Renal pelvis (tissue), 1 donor: ENCODE measurements at regions not wholly inside any gene's neighbourhood (a gene's known extent, or its start where the extent isn't known, plus 50 kb on each side); places are given as distances from the start of the nearest gene placed in this dataset.
"Not testable (repeated sequence)": the region's sequence is repeated elsewhere in the genome, so short reads cannot be mapped to it uniquely, and the experiment has no call there.

Source experiments
- DNase-seq: peaks from one replicate; pipeline ENCODE4 v3.0.0-alpha.2; 2013

DNA sequence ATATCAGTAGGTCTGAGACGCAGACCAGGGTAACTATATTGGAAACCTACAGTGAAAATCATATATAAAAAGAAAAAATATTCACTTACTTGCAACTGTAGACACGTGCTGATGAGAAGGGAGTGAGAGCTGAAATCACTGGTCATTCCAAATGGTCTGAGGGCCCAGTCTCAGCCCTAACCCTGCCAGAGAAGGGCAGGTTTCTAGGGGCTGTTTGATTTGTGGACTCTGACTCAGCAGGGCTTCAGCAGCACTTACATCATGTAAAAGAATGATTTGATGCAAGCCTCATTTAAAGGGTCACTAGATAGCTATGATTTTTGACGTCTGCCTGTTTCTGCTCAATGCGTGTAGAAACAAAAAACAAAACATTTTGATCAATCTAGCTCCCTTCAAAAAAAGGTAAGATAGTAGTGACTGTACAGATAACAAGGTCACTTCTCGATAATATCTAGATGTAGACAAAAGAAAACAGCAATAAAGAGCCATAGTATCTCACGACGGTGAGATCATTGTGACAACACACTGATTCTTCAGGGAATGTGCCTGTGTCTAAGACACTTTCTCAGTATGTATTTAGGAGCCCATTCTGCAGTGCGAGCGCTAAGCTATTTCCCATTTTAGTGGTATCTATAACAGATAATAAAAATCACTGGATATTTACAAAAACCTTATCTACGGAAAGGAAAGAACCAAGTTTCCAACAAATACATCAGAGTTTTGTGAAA, 307.2 kb downstream of the HIVEP2 start:
- DNase-seq: no peak

DNA sequence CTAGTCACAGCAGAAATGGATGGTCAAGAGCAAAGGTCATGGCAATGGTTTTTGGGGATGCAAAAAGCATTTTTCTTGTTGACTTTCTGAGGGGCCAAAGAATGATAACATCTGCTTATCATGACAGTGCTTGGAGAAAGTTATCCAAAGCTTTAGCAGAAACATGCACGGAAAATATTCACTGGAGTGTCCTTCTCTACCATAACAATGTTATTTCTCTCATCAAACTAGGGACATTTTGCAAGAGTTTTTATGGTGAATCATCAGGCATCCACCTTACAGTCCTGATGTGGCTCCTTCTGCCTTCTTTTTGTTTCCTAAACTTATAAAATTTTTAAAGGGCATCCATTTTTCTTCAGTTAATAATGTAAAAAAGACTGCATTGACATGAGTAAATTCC, 302.3 kb downstream of the HIVEP2 start:
- DNase-seq: no peak

DNA sequence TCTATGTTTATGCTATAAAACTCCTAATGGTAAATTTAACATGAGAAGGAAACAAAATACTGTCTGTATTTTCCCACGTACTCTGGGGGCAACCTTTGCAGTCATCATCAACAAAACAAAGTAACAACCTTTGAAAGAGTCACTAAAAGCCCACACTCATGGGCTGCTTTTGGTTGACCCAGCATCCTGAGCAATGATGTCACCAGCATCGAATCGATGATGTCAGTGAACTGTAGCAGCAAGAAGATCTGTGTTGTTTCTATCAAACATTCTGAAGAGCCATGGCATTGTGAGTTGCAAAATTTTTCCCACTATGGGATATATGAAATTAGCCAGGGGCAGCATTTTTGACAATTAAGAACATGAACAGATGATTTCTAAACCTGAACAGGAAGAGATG, 300.1 kb downstream of the HIVEP2 start:
- no peak for DNase-seq

DNA sequence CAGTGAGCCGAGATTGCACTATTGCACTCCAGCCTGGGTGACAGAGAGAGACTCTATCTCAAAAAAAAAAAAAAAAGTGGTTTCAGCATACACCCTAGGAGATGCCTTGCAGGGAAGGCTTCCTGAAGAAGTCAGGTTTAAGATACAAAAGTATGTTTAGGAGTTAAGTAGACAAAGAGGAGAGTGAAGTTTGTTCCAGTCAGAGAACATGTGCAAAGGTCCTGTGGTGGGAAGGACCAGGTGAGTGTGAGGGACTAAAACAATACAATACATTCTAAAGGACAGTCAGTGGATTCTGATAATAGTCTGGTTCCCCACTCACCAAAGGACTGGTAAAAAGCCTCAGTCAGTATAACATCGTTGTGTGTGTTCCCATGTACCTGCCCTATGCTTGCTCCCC, 299.3 kb downstream of the HIVEP2 start:
- no peak for DNase-seq

DNA sequence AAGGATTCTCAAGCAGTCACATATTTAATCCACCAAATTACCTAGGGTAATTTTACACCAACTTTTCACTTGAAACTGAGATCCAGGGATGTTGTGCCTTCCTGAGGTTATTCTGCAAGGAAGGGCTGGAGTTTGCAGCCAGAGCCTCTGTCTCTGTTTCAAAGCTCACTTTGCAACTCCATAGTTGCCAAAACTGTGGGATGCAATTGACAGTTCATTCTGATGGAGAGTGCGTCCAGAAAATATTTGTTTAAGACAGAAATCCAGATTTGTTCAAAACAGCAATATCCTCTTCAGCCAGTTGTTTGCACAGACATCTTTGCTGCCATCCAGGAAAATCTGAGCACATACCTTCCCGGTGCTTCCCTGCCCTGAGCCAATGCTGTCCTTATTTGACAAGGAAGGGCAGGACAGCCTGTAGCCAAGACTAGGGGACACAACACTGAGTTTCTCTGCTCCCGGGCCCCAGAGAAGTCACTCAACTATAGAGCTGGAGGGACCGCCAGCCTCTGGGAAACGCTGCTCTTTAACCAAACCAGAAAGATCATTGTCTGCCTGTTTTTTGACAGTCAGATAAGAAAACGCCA, 297.4 kb downstream of the HIVEP2 start:
- no peak for DNase-seq

DNA sequence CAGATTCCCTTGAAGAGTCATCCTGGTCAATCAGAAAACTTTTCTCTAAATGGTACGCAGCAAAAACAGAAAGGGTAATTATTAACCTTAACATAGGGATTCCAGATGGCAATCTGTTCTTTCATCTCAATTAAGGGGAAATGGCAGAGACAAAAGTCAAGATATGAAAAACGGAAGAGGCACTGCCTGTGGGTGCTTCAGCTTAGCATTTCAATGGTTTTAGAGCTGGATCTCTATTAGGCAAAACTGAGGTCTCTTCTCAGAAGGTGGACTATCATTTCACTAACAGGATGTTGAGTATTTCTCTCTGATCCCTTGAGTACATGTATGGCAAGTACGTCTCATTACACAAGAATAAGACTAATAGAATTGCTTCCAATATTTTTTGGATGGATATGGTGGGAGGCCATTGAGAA, 296.9 kb downstream of the HIVEP2 start:
- DNase-seq: no peak

DNA sequence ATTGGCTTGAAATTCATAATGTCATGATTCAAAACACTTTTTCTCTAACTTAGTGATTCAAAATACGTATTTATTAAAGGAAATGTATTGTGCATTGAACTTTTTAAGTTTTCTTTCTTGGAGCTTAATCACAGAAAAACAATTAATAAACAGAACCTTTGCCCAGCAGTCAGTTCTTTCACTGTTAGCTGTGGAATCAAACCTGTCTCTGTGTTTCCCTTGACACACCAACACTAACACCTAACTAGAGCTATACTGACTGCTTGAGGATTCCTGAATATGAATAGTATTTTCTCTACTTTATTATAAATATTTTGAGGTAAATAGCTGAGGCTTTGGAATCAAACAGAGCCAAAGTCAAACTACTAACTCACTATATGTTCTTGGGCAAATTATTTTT, 296.4 kb downstream of the HIVEP2 start:
- DNase-seq: no peak

DNA sequence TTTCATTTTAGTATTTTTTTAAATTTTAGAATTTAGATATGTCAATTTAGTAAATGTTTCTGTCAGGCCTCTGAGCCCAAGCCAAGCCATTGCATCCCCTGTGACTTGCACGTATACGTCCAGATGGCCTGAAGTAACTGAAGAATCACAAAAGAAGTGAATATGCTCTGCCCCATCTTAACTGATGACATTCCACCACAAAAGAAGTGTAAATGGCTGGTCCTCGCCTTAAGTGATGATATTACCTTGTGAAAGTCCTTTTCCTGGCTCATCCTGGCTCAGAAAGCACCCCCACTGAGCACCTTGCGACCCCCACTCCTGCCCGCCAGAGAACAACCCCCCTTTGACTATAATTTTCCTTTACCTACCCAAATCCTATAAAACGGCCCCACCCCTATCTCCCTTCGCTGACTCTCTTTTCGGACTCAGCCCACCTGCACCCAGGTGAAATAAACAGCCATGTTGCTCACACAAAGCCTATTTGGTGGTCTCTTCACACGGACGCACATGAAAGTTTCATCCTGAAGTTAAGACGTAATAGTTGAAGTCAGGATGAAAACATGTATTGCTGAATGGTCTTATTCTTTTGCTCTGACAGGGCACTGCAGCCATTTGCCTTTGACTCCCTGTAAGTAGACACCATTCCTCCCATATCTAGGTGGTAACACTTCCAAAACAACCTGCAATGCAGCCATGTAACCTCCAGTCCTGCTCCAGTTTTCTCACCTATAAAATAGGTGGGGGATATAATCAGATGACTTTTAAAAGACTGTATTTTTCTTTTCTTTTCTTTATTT, 295.3 kb downstream of the HIVEP2 start:
- not testable (repeated sequence) for DNase-seq

DNA sequence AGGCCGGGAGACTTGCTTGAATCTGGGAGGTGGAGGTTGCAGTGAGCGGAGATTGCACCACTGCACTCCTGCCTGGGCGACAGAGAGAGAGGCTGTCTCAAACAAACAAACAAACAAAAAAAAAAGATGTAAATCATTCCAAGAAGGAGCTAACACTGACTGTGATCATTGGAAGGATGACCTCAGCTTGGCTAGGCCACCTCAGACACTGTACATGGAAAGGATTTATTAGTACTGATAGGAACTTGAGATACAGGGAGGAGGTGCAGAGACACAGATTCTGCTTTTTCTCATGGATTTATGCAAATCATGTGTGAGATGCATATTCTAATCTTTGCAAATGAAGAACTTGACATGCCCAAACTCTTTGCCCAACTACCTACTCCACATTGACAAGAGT, 293.6 kb downstream of the HIVEP2 start:
- DNase-seq: no peak

DNA sequence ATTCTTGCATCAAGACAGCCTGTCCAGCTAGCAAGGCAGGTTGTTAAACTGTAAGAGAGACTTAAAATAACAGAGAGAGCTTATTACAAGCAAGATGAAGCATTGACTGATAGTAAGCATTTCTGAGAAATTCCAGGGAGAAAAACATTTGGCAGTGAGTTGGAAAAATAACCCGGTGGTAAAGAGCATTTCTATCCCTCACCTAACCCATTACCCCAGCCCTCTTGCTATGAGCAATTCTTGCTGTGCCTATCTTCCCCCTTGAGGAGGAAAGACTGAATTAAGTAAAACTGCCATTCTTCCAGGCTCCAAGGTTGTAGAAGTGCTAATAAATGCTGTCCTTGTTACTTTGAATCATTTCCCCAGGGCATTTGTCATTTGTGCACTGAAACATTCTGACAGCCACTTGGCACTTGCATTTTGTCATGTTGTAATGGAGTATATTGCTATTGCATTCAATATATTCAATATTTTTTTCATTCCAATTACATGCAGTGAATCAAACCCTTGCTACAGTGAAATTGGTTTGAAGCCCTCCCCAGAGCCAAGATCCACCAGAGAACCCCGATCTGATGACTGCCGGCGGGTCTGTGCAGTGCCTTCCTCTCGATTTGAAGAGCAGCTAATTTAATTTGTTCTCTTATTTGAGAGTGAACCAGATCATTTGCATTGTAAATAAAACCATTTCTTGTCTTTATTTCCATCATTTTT, 291.1 kb downstream of the HIVEP2 start:
- DNase-seq: no peak

DNA sequence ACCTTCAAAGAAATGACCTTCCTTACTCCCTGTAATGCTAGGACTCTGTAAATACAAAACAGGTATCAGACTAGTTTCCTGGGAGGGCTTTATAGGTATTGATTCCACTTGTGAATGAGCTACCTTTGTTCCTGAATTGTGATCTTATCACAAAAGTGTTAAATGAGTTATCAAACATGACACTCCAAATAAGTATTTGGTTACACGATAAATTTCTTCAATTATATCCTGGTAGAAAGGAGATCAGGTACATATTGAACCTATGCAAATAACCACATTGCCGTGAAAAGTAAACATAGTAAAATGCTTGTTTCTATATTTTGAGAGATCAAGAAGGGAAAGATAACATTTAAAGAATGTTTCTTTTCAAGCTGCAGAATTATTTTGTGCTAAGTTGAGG, 285.3 kb downstream of the HIVEP2 start:
- no peak for DNase-seq

DNA sequence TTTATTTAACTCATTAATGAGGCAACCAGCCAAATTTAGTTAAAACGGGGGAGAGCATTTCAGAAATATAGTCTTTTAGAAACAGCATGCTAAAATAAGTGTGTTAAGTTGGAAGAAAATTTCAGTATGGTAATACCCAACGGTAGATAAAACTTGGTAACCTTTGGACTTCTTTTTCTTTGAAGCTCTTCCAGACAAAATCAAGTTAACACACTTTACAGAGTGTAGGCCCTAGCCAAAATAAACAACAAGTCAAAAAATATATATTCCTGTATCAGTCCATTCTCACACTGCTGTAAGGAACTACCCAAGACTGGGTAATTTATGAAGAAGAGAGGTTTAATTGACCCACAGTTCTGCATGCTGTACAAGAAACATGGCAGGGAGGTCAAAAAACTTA, 279.6 kb downstream of the HIVEP2 start:
- DNase-seq: no peak

DNA sequence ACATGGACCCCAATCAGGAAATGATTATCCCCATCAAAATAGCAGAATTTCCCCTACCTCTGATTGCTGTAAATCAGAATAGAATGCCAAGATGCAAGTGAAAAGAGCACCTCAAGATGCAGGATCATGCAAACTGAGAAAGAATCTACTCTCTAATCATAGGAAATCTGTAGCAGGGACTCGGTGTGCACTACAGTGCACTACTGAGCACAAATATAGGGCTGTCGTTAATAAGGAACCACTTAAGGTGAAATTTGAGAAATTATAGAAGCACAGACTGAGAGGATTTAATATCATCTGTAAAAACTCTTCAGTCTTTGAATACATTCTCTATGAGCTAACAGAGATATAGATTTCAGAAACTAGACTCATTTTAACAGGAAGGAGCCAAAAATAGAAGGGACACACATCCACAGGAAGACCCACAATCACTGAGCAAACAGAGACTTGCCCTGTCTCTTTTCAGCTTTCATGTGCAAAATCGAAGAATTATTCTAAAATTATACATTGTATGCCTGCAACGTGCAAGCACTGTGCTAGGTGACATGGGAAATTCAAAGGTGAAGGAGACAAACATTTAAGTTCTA, 278.3 kb downstream of the HIVEP2 start:
- DNase-seq: no peak

DNA sequence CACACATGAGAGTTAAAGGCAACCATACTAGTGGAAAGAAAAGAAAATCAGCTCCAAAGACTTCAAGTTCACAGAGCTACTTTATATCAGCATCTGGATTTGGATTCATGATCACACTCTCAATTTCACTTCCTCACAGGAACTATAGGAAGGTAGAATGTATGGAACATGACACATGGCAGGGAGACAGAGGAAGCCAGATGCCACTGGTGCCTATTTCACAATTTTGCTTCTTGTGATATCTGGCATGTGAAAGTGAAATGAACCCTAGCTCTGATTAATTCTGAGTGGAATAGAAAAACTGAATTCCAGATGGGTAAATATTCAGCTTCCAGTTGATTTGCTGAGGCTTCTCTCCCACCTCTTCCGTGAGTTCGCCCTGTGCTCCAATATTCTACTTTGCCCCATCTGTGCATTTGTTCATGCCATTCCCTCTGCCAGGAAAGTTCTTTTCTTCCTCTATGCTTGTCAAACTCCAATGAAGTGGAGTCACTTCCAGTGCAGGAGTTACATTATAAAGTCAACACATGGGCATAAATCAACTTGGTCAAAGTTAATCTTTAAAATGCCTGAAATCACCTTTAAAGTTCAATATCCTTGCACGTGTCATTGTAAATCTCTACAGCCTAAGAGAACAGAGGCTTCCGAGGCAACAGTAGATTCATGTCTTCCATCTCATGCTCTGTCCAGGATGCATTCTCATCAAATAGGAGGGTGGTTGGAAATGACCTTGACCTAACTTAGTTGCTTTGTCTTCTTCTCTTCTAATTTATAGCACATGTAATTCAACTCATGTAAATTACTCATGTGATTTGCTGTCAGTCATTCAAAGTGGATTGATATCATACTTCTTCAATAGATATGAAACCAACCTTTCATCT, 275.3 kb downstream of the HIVEP2 start:
- DNase-seq: no peak

DNA sequence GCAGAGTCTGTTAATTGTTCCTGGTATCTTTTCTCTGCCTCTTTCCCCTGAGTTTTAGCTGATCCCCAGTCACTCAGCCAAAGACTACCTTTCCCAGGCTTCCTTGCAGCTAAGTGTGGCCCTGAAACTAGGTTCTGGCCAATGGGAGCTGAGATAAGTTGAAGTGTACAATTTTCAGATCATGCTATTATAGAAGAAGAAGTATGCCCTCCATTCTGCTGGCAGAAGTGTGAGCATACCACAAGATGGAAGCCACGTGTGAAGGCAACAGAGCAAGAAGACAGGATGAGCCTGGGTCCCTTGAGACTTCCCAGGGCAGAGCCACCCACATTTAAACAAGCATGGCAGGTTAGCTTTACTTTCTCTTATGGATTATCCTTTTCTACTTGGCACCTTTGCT, 273.2 kb downstream of the HIVEP2 start:
- no peak for DNase-seq

DNA sequence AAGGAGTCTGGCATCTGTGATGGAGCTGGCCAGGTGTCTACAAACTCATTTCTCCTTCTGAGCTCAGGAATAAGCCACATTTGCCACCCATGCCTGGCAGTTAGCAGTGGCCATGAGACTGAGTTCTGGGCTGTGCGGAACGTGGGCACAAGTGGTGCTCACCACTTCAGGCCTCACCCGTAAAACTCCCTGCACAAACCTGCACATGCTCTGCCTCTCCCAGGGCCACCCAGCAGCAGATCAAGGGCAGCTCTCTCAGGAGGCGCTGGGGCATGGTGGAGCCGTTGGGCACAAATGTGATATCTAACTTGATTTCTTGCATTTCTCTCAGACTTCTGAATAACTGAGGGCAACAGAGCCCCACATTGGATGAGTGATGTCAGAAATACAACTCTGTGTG, 269.5 kb downstream of the HIVEP2 start:
- DNase-seq: no peak

DNA sequence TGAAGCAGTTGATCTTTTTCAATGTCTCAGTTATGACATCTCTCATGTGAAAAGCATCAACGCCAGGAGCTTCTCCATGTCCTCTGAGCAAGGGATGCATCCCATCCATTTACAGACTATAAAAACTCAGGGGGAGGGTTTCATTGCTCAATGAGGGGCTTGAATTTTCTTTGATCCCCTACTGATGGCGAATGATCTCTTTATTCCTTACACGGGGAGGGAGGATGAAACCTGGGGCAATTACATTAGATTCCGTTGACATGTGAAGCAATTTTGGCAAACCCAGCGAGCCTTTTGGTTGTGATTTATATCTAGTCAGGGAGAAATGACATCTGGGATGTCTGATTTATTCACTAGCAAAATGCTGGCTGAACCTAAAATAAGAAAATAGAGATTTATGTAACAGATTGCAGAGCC, 268.9 kb downstream of the HIVEP2 start:
- no peak for DNase-seq

DNA sequence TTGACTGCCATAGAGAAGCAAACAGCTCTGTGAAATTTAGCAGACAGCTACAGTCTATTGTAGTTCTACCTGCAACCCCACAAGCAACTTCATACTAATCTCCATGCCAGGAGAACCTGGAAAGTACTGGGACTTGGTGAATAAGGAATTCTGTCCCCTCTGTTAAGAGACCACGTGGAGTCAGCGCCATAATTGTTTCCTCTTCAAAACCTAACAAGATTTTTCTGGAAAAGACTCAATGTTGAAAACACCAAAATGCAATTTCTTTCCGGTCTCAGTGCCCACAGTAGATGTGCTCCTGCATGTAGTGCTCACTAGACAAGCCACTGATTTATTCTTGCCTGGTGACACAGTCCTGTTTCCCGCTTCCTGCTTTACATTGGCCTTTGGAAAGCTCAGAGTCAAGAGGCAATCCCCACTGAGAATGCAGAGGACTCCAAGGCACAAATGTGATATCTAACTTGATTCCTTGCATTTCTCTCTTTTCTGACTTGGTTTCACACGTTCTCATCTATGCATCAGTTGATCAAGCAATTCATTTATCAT, 268.3 kb downstream of the HIVEP2 start:
- no peak for DNase-seq

DNA sequence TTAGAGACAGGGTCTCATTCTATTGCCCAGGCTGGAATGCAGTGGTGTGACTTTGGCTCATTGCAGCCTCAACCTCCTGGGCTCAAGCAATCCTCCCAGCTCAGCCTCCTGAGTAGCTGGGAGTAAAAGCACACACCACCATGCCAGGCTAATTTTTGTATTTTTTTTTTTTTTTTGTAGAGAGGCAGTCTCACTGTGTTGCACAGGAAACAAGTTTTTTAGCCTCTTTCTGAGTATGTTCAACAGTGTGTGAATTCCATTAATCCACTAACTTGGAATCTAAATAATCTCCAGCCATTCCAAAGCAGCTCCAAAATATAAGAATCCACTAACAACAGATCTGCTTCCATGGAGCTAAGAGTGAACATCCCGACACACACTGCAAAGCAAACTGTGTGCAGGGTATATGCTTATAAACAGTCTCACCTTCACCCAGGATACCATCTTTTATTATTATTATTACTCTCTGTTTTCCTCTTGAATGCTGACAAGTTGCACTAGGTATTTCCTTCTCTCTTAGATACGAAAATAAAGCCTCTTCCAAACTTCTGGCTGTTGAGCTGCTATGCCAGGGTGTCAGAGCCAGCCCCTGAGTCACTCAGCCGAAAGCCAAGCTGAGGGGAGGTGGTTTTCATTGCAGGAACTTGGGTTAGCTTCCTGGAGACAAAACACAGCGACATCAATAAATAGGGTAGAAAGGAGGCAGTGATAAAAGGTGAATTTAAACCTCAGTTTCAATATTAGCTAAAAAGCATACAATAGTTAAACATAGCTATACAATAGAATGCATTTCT, 264.9 kb downstream of the HIVEP2 start:
- DNase-seq: no peak

DNA sequence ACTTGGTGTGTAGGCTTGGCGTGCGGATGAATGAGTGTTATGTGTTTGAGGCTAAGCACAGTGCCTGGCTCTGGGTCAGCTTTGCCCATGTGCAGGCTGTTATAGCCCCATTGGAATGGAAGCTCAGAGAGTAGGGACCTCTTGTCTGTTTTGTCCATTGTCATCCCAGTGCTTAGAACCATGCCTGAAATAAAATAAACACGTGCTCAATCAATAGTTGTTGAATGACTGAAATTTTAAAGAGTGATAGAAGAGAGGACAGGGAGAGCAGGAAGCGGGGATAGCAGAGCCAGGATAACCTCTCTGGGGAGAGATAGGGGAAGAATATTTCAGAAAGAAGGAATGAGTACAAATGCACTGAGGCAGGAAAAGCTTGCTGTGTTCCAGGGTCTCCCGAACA, 263.9 kb downstream of the HIVEP2 start:
- DNase-seq: no peak
